ENCODE measurements at regions not wholly inside any gene's neighbourhood (a gene's known extent, or its start where the extent isn't known, plus 50 kb on each side); places are given as distances from the start of the nearest gene placed in this dataset.
"Not testable (repeated sequence)": the region's sequence is repeated elsewhere in the genome, so short reads cannot be mapped to it uniquely, and the experiment has no call there.

- no peak for DNase-seq (ENCODE audit: low read depth, low spot score)
Observed at GRCh38 chr6:128597956-128598355, 77.6 kb upstream of the PTPRK start.

GRCh38 chr6:128597004-128597403, 76.6 kb upstream of the PTPRK start:
- DNase-seq (ENCODE audit: low read depth, low spot score) = no peak

- no peak for DNase-seq (ENCODE audit: low read depth, low spot score)
Observed at GRCh38 chr6:128595544-128595943, 75.1 kb upstream of the PTPRK start.

- no peak for DNase-seq (ENCODE audit: low read depth, low spot score)
Observed at GRCh38 chr6:128586095-128586494, 65.7 kb upstream of the PTPRK start.

GRCh38 chr6:128580224-128581110, 60.1 kb upstream of the PTPRK start:
- DNase-seq (ENCODE audit: low read depth, low spot score) = peak; percentile 5

- DNase-seq (ENCODE audit: low read depth, low spot score) = not testable (repeated sequence)
Observed at GRCh38 chr6:128575254-128575653, 54.9 kb upstream of the PTPRK start.

GRCh38 chr6:128574402-128574801, 54.0 kb upstream of the PTPRK start:
- no peak for DNase-seq (ENCODE audit: low read depth, low spot score)

GRCh38 chr6:128573036-128573435, 52.6 kb upstream of the PTPRK start:
- peak; percentile 12 for DNase-seq (ENCODE audit: low read depth, low spot score)

- DNase-seq (ENCODE audit: low read depth, low spot score) = no peak
Observed at GRCh38 chr6:128572294-128572693, 51.9 kb upstream of the PTPRK start.

- DNase-seq (ENCODE audit: low read depth, low spot score) = peak; percentile 39
Observed at GRCh38 chr6:128570680-128571063, 50.3 kb upstream of the PTPRK start.

GRCh38 chr6:128569732-128570679, 49.6 kb upstream of the PTPRK start:
- DNase-seq (ENCODE audit: low read depth, low spot score) = peak; percentile 73
